Sigmoid colon (tissue), 4 donors: ENCODE measurements at regions not wholly inside any gene's neighbourhood (a gene's known extent, or its start where the extent isn't known, plus 50 kb on each side); places are given as distances from the start of the nearest gene placed in this dataset.

Source experiments
- CTCF ChIP-seq, 4 experiments: fragments of 450-650 bp in 3 of 4; fragments of 200-600 bp in 1 of 4; IDR thresholded peaks; one replicate each; pipeline ENCODE4 v1.5.1; 2016 to 2019; ENCODE audit warnings: antibody characterized with exemption in 4 of 4, mild to moderate bottlenecking in 3 of 4, moderate library complexity in 2 of 4
- EP300 ChIP-seq, 4 donors: sonication (generic); formaldehyde crosslinking; IDR thresholded peaks; one replicate each; pipeline ENCODE4 v1.6.1; 2017; ENCODE audit warnings: antibody characterized with exemption in 4 of 4
- POLR2AphosphoS5 ChIP-seq, 4 donors: sonication (generic); formaldehyde crosslinking; IDR thresholded peaks; one replicate each; pipeline ENCODE4 v1.6.1; 2017; ENCODE audit warnings: antibody characterized with exemption in 4 of 4

DNA sequence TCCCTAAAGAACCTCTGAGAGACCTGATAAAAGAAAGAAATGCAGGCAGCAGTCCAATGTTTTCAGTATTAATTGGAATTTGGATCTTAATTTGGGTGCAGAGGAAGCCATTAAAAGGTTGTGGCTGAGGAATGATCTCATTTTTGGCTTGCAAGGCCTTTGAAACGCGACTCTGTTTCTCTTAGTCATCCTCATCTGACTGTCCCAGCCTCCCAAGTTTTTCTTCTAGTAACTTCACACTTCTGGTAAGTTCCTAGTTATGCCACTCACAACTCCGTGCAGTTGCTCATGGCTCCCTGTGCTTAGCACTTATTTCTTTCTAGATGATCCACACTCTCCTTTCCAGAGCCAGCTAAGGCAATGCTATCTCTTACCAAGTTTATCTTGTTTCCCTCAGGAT, 147.4 kb upstream of the USP24 start:
- TF ChIP-seq CTCF (IDR thresholded peaks at IDR 0.05) (no peak), EP300 (IDR thresholded peaks at IDR 0.05) (no peak), POLR2AphosphoS5 (IDR thresholded peaks at IDR 0.05) (peak in 1 of 4 donors; percentile 40)
